GM19193 (cell line): ENCODE measurements at regions not wholly inside any gene's neighbourhood (a gene's known extent, or its start where the extent isn't known, plus 50 kb on each side); places are given as distances from the start of the nearest gene placed in this dataset.

Source experiments
- POLR2A ChIP-seq: IDR thresholded peaks from 4 replicates; pipeline ENCODE4 v1.6.1; 2011; ENCODE audit not compliant: insufficient read depth, insufficient read length; ENCODE audit errors: extremely low read depth

DNA sequence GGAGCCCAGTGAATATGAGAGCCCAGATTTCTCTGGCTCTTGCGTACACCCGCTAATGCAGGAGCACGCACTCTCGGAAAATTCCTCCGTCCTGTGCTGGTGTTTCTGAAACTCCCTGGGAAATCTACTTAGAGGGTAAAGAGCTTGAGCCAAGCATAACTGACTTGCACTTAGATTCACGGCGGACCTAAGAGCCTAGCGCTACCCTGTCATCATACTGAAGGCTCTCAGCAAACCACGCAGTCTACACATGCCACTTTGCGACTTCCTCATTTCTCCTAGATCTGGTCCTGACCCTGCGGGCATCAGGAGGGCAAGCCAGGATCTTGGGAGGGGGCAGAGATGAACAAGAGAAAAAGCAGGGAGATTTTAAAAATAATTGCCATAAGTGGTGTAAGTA lies 324.7 kb downstream of the CD83 start:
- TF ChIP-seq POLR2A, result no peak

- no peak for TF ChIP-seq POLR2A
Observed at GRCh38 chr6:14443629-14444268, 326.2 kb downstream of the CD83 start.

DNA sequence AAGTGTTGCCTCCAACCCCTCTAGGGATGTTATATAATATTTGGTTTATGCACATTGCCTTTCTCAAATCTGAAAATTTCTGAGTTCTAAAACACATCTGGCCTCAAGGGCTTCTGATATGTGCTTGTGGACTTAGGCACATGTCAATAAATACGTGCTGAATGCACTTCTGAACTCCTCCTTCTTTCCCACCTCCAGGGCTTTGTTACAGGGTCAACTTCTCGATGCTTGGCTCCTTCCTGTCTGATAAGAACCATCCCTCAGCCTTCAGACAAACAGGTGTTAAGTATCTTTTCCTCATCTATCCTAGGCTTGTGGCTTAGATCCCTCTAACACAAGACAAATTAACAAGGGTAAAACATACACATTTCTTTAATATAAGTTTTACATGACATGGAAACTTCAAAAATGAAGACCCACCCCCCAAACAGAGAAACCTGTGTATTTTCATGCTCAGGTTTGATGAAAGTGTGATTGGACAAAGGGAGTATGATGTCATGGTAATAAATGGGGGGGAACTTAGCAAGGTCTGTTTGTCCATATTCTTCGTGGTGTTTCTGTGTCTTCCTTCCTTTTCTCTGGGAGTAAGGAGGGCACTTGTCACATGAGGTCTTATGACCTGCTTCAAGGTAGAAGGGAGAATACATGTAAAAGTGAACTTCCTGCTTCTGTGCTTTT lies 326.9 kb downstream of the CD83 start:
- no peak for TF ChIP-seq POLR2A

- TF ChIP-seq POLR2A, result no peak
Observed at GRCh38 chr6:14447240-14447639, 329.7 kb downstream of the CD83 start.

DNA sequence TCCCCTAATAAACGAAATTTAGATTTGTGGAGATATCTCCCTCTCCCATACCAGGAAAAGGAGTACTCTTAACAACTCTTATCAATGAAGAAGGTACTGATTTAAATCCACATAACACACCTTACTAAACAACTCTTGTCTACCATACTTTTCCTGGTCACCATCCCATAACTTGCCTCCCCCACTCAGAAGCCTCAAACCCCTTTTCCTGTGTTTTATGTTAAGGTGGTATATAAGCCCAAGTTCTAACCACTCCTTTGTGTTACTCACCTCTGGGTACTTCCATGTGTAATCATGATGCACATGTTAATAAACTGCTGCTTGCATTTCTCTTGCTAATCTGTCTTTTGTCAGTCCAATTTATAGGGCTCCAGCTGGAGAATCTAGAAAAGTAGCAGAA lies 330.7 kb downstream of the CD83 start:
- TF ChIP-seq POLR2A, result no peak

DNA sequence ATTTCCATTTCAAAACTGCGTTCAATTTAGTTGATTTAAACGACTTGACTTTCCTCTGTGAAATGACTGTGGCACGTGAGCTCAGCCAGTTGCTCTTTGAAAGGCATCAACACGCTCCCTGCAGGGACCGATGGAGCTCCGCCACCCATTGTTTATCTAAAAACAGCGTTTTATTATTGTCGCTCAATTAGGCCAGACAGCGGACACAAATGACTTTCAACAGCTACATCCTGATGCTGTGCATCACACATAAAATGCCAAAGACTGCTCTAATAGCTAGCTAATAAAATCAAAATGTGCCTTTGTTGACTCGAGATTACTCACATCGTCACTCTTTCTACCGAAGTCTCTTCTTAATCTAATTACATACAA lies 332.5 kb downstream of the CD83 start:
- TF ChIP-seq POLR2A, result no peak

GRCh38 chr6:14450578-14450977 lies 333.0 kb downstream of the CD83 start:
- no peak for TF ChIP-seq POLR2A

GRCh38 chr6:14451594-14452374 lies 334.2 kb downstream of the CD83 start:
- TF ChIP-seq POLR2A, result no peak

DNA sequence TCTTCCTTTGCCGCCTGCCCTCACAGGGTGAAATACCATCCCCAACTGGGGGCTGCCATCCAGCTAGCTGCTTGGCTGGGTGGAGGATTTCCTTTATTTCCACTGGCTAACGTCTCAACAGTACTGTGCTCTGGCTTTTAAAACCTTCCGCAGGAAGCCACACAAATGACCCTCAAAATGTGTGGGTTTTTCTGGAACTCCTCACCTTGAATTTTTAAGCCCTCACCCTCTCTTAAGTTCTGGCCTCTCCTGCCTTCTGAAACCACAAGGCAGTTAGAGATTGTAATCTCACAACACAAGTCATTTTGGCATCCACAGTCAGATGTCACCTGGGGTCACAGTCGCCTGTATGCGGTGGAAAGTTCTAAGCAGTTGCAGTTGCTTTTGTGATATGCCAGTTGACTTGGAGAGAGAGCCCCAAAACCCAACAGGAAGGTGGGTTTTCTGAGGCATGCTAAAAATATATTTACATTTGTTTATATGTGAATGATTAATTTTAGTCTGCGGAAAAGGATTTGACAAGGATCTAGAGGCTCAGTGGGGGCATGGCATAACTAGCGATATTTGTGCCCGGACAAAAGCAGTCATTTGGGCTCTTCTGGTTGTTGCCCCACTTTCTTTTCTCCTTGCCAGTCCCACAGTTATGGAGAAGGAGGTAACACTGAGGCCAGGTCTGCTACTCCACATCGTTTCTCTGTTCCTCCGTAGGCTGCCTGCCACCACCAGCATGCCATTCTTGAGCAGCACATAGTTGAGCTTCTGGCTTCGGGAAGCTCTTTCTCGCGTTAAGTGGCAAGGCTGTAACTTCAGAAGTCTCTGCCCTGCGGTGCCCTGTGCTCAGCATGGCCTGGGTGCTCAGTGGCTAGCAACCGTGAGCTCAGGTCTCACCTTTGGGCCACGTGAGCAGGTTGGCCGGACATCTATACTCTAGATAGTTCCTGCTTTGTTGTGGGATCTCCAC lies 335.3 kb downstream of the CD83 start:
- no peak for TF ChIP-seq POLR2A

DNA sequence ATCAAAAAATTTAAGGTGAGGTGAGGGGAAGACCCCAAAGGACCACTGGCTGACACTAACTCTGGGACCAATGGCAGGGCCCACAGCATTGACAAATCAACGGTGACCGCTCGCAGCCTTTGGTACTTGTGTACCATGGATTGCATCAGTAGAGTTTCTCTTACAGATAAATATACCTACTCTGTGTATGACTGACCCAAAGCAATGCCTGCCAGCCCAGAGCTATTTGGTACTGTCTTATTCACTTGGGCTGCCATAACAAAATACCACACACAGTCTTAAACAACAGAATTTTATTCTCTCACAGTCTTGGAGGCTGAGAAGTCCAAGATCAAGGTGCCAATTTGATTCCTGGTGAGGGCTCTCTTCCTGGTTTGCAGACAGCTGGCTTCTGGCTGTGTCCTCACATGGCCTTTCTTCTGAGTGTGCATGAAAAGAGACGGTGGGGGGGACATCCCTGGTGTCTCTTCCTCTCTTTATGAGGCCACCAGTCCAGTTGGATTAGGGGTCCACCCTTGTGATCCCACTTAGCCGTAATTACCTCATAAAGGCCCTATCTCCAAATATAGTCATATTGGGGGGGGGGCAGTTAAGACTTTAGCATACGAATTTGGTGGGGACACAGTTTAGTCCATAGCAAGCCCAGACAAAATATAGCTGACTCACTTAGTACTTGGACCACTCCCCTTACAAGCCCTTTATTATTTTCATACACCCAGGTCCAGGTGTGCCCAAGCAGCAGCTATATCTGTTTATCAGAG lies 336.3 kb downstream of the CD83 start:
- no peak for TF ChIP-seq POLR2A

DNA sequence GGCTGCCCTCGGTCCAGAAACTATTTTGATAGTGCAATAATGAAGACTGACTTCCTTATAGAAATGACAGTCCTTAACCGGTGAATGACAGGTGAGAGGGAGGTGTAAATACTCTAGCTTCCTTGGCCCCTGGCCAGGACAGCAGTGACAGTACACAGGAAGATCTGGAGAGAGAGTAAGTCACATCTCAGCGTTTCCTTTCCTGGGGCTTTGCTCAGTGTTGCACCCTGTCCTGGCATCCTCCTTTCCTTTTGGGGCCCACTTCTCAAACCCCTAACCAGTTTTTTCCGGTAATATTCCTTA lies 336.9 kb downstream of the CD83 start:
- no peak for TF ChIP-seq POLR2A

GRCh38 chr6:14455427-14455826 lies 337.9 kb downstream of the CD83 start:
- no peak for TF ChIP-seq POLR2A

DNA sequence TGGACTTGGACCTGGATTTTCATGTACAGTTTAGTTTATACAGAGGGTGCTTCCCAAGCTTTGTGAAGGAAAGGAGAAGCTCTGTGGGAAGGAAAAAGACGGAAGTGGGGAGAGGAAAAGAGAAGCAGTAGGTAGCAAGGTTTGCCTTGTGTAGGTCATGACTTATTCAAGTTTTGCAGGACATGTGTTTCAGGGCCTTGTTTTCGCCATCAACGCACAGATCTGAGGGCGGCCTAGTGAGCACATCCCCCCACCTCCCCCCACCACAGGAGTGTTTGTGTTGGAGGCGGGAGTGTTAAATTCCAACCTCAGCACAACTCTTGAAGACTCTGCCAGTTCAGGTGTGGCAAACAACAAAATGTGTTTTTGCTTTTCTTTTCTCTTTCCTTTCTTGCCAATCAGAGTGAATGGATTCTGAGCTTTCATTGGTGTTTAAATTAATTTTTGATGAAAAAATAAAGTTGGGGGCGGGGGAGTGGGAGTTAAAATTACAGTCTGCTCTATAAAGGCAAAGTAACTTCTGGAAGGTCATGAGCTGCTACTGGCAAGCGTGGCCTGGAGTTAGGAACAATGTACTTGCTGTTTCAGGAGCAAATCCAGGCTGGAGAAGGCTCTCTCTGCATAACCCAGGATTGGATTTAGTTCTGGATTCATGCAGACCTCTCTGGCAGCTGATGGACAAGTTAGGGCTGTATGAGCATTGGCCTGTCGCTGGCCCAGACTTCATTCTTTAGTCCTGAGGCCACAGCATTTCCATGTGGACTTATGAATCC lies 338.5 kb downstream of the CD83 start:
- TF ChIP-seq POLR2A, result no peak

GRCh38 chr6:14456941-14457340 lies 339.4 kb downstream of the CD83 start:
- TF ChIP-seq POLR2A, result no peak

GRCh38 chr6:14458669-14459266 lies 341.2 kb downstream of the CD83 start:
- TF ChIP-seq POLR2A, result no peak
